ENCODE measurements at regions not wholly inside any gene's neighbourhood (a gene's known extent, or its start where the extent isn't known, plus 50 kb on each side); places are given as distances from the start of the nearest gene placed in this dataset.

GRCh38 chr5:117461966-117462365 is 887.3 kb upstream of the SEMA6A start:
- TF ChIP-seq CTCF (IDR thresholded peaks at IDR 0.05), result no peak
- no peak for TF ChIP-seq POLR2A (IDR thresholded peaks at IDR 0.05)
- Histone ChIP-seq H3K27me3 (no peaks in the 10 kb centered on the region), H3K27ac (no peak overlapping the region), H3K9me3 (no peaks in the 10 kb centered on the region), H3K4me3 (no peak overlapping the region), H3K36me3 (no peaks in the 10 kb centered on the region), H3K4me1 (no peaks in the 10 kb centered on the region)
- WGBS, 2 donors, result 65 to 66% methylated on average over 2 of the region's 2 CpGs
- no peak for DNase-seq
- intact Hi-C loops (cut with DNase I), result no loop called here

GRCh38 chr5:117461403-117461802 is 886.8 kb upstream of the SEMA6A start:
- WGBS, 2 donors, result 57 to 58% methylated on average over 1 of the region's 1 CpG
- H3K4me1 ChIP-seq, result no peaks in the 10 kb centered on the region
- no peaks in the 10 kb centered on the region for H3K36me3 ChIP-seq
- no peak for DNase-seq
- no peaks in the 10 kb centered on the region for H3K27me3 ChIP-seq
- H3K9me3 ChIP-seq, result no peaks in the 10 kb centered on the region
- intact Hi-C loops (cut with DNase I), result no loop called here
- no peak overlapping the region for H3K27ac ChIP-seq
- TF ChIP-seq CTCF (IDR thresholded peaks at IDR 0.05) (no peak), POLR2A (IDR thresholded peaks at IDR 0.05) (no peak)
- H3K4me3 ChIP-seq, result no peak overlapping the region

GRCh38 chr5:117457656-117458055 is 883.0 kb upstream of the SEMA6A start:
- H3K27ac ChIP-seq, result no peak overlapping the region
- H3K36me3 ChIP-seq, result no peaks in the 10 kb centered on the region
- H3K4me1 ChIP-seq, result peaks cover 0 to 3% (median 0%) of the 10 kb centered on the region in 3 donors
- DNase-seq, result no peak
- no peaks in the 10 kb centered on the region for H3K9me3 ChIP-seq
- WGBS, 2 donors, result 87 to 96% methylated on average over 1 of the region's 1 CpG
- intact Hi-C loops (cut with DNase I), result no loop called here
- no peaks in the 10 kb centered on the region for H3K27me3 ChIP-seq
- H3K4me3 ChIP-seq, result no peak overlapping the region
- no peak for TF ChIP-seq CTCF (IDR thresholded peaks at IDR 0.05)

GRCh38 chr5:117456866-117457470 is 882.3 kb upstream of the SEMA6A start:
- no peaks in the 10 kb centered on the region for H3K9me3 ChIP-seq
- H3K27ac ChIP-seq, result no peak overlapping the region
- H3K27me3 ChIP-seq, result no peaks in the 10 kb centered on the region
- H3K4me3 ChIP-seq, result no peak overlapping the region
- DNase-seq, result no peak
- 57 to 65% methylated on average over 3 to 4 of the region's 4 CpGs for WGBS, 2 donors
- intact Hi-C loops (cut with DNase I), result no loop called here
- TF ChIP-seq CTCF (IDR thresholded peaks at IDR 0.05) (no peak), POLR2A (IDR thresholded peaks at IDR 0.05) (no peak)
- H3K36me3 ChIP-seq, result no peaks in the 10 kb centered on the region
- peaks cover 0 to 3% (median 0%) of the 10 kb centered on the region in 3 donors for H3K4me1 ChIP-seq

GRCh38 chr5:117455236-117456233 is 880.9 kb upstream of the SEMA6A start:
- TF ChIP-seq POLR2A (IDR thresholded peaks at IDR 0.05) (no peak), CTCF (IDR thresholded peaks at IDR 0.05) (peak in 4 of 6 experiments; percentile 11 to 42 (median 16))
- H3K4me3 ChIP-seq, result peak overlapping the region; percentile 26 to 62 (median 48)
- H3K27ac ChIP-seq, result no peak overlapping the region
- peaks cover 0 to 3% (median 0%) of the 10 kb centered on the region in 3 donors for H3K4me1 ChIP-seq
- intact Hi-C loops (cut with DNase I), result no loop called here
- no peaks in the 10 kb centered on the region for H3K36me3 ChIP-seq
- H3K27me3 ChIP-seq, result no peaks in the 10 kb centered on the region
- no peaks in the 10 kb centered on the region for H3K9me3 ChIP-seq
- no peak for DNase-seq
- WGBS, 2 donors, result 46 to 66% methylated on average over 14 to 15 of the region's 21 CpGs
